Type B pancreatic cell (in vitro differentiated cells): ENCODE measurements at regions not wholly inside any gene's neighbourhood (a gene's known extent, or its start where the extent isn't known, plus 50 kb on each side); places are given as distances from the start of the nearest gene placed in this dataset.

Source experiments
- DNase-seq: peaks from one replicate; pipeline ENCODE4 v3.0.0; 2021; ENCODE audit warnings: mixed read lengths; ENCODE audit not compliant: unreplicated experiment; ENCODE audit errors: extremely low spot score
- H3K27ac Mint-ChIP-seq: 2 replicates; pipeline ENCODE4 v1.8.0; 2021; ENCODE audit warnings: mild to moderate bottlenecking, mixed read lengths
- H3K27me3 Mint-ChIP-seq: 2 replicates; pipeline ENCODE4 v1.8.0; 2021; ENCODE audit warnings: mixed read lengths
- H3K36me3 Mint-ChIP-seq: 2 replicates; pipeline ENCODE4 v1.8.0; 2021; ENCODE audit warnings: mixed read lengths
- H3K4me1 Mint-ChIP-seq: one replicate; pipeline ENCODE4 v1.8.0; 2021; ENCODE audit warnings: mixed read lengths; ENCODE audit not compliant: unreplicated experiment
- H3K4me3 Mint-ChIP-seq: 2 replicates; pipeline ENCODE4 v1.8.0; 2021; ENCODE audit warnings: mild to moderate bottlenecking, mixed read lengths
- H3K9me3 Mint-ChIP-seq: 2 replicates; pipeline ENCODE4 v1.8.0; 2021; ENCODE audit warnings: mixed read lengths
- TF ChIP-seq, protein P1 (sequence below): fragments of 200-600 bp; sonication (generic); conservative IDR thresholded peaks from 2 replicates; pipeline ENCODE4 v1.5.0; 2021; ENCODE audit warnings: antibody characterized with exemption, mild to moderate bottlenecking

DNA sequence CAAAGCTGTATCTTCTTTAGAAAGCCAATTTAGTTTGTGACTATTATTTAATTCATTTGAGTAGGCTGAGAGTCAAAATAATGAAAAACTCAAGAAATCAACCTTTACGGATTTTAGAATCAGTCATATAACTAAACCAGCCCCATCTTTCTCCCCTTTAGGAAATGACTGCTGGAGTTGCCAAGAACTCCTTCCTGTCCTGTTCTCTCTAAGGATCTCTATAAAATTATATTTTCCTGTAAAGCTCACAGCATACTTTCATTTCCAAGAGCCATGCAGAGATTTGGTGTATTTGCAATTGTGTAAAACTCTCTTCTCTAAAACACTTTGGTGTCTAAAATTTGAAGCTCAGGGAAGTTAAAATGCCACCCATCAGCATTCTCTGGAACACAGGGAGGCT, 323.4 kb upstream of the GBE1 start:
- Mint-ChIP-seq H3K27ac (no peak overlapping the region), H3K4me1 (peaks cover 16% of the 10 kb centered on the region), H3K36me3 (no peaks in the 10 kb centered on the region), H3K4me3 (no peak overlapping the region), H3K9me3 (no peaks in the 10 kb centered on the region), H3K27me3 (no peaks in the 10 kb centered on the region)
- TF ChIP-seq, protein P1, sequence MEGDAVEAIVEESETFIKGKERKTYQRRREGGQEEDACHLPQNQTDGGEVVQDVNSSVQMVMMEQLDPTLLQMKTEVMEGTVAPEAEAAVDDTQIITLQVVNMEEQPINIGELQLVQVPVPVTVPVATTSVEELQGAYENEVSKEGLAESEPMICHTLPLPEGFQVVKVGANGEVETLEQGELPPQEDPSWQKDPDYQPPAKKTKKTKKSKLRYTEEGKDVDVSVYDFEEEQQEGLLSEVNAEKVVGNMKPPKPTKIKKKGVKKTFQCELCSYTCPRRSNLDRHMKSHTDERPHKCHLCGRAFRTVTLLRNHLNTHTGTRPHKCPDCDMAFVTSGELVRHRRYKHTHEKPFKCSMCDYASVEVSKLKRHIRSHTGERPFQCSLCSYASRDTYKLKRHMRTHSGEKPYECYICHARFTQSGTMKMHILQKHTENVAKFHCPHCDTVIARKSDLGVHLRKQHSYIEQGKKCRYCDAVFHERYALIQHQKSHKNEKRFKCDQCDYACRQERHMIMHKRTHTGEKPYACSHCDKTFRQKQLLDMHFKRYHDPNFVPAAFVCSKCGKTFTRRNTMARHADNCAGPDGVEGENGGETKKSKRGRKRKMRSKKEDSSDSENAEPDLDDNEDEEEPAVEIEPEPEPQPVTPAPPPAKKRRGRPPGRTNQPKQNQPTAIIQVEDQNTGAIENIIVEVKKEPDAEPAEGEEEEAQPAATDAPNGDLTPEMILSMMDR, result no peak
- no peak for DNase-seq

DNA sequence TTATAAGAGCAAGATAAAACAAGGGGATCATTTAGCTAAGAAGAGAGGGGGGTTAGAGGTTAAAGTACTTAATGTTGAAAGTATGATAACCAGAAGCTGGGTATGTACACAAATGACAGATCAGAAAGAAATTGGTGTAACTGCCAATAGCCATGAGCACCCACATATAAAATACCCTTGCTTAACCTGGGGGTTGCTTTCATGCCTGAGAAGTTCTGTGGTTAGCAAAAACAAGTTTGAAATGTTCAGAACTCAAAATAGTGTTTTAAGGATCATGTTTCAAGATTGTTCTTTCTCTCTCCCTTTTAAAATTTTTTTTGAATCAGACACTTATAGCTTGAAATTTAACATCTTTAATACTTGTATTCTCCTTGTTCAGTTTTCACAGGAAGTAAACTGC, 321.4 kb upstream of the GBE1 start:
- no peak for DNase-seq
- no peak overlapping the region for H3K27ac Mint-ChIP-seq
- peaks cover 20% of the 10 kb centered on the region for H3K4me1 Mint-ChIP-seq
- no peaks in the 10 kb centered on the region for H3K9me3 Mint-ChIP-seq
- H3K36me3 Mint-ChIP-seq, result no peaks in the 10 kb centered on the region
- TF ChIP-seq, protein P1, result no peak
- H3K27me3 Mint-ChIP-seq, result no peaks in the 10 kb centered on the region
- H3K4me3 Mint-ChIP-seq, result no peak overlapping the region

DNA sequence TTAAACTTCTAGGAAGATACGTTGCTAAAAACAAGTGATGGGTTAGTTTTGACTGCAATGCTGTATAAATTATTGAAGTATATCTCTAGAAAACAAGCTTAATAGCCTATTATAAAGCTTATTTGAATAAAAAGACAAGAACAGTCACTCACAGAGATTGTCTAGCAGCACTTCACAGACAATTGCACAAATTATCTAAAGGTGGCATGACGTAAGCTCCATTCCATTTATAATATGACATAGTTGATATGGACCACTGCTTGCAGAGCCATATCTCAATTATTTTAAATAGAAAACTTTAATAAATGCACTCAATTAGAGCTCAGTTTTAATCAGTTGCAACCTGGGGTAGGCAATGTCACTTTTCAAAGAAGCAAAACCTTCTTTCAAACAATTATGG, 319.9 kb upstream of the GBE1 start:
- DNase-seq, result no peak
- Mint-ChIP-seq H3K4me3 (no peak overlapping the region), H3K36me3 (no peaks in the 10 kb centered on the region), H3K9me3 (no peaks in the 10 kb centered on the region), H3K27me3 (peaks cover 2% of the 10 kb centered on the region), H3K4me1 (peaks cover 20% of the 10 kb centered on the region), H3K27ac (no peak overlapping the region)
- TF ChIP-seq, protein P1, result no peak

DNA sequence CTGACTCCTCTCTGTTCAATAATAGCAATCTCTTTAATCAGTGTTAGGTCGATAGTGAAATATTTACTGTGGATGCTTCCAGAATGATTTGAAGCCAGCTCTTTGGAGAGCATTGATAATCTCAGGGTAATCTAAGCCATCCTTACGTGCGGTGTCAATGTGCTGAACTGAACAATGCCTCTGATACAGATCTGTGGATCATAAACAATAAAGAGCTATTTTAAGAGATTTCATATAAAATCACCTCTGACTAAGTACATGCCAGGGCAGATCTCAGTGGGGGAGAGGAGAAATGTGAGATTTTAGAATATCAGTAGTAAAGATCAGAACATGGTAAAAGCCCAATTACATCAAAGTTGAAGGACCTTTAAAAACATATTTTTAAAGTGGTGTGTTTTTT, 319.3 kb upstream of the GBE1 start:
- Mint-ChIP-seq H3K4me1 (peaks cover 20% of the 10 kb centered on the region), H3K36me3 (no peaks in the 10 kb centered on the region), H3K27ac (no peak overlapping the region), H3K9me3 (no peaks in the 10 kb centered on the region), H3K4me3 (no peak overlapping the region), H3K27me3 (peaks cover 2% of the 10 kb centered on the region)
- TF ChIP-seq, protein P1, result no peak
- DNase-seq, result no peak

DNA sequence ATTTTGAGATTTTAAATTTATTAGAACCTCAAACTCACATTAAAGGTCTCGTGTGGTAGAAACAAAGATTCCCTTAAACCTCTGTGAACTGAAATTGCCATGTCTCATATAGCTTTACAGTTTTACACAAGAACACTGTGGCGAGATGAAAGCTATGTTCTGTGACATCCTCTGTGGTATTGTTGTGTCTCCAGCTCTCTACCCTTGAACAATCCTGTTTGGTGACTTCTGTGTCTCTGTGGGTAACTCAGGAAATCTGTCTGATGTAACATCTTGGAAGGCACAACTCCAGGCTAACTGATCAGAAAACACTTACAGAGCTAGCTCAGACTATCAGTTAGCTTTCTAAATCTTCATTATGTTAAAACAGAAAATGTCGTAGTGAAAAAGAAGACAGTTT, 318.8 kb upstream of the GBE1 start:
- TF ChIP-seq, protein P1, result no peak
- no peak overlapping the region for H3K27ac Mint-ChIP-seq

DNA sequence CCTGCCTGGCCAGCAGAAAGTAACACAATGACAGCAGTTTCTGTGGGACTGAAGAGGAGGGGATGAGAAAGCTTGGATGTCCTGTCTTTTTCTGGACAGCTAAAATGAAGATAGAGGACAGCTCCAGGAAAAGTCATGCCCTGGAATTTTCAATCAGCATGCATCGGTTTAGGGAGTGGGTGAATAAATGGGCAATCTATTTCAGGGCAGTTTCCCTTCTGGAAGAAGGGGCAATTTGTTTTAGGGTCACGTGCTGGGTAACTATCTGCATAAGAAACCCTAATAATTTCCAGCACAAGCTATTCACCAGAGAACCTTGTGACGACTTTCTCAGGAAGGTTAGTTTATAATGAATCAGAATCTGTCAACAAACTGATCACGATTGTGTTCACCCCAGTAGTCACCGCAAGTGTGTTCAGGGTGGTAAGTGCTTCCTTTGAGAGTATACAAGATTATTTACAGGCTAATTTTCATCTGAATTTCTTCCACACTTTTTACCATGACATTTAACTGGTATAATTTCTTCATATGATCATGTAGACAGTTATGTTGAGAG, 318.0 kb upstream of the GBE1 start:
- TF ChIP-seq, protein P1, result no peak
- Mint-ChIP-seq H3K27ac (no peak overlapping the region), H3K27me3 (peaks cover 2% of the 10 kb centered on the region), H3K9me3 (no peaks in the 10 kb centered on the region), H3K4me1 (peaks cover 20% of the 10 kb centered on the region), H3K4me3 (no peak overlapping the region), H3K36me3 (no peaks in the 10 kb centered on the region)
- DNase-seq, result no peak

More for the DNA sequence above, 318.8 kb upstream of the GBE1 start:
- Mint-ChIP-seq H3K4me3 (no peak overlapping the region), H3K36me3 (no peaks in the 10 kb centered on the region), H3K4me1 (peaks cover 20% of the 10 kb centered on the region), H3K9me3 (no peaks in the 10 kb centered on the region), H3K27me3 (peaks cover 2% of the 10 kb centered on the region)
- no peak for DNase-seq
